Prostate gland (tissue), 2 donors: ENCODE measurements at regions not wholly inside any gene's neighbourhood (a gene's known extent, or its start where the extent isn't known, plus 50 kb on each side); places are given as distances from the start of the nearest gene placed in this dataset.

Source experiments
- CTCF ChIP-seq, 4 experiments: fragments of 200-600 bp in 2 of 4; fragments of 450-650 bp in 2 of 4; sonication (generic) in 2 of 4; IDR thresholded peaks; 1 replicate in 3 of 4; 2 replicates in 1 of 4; pipeline ENCODE4 v1.5.1; 2016 to 2019; ENCODE audit warnings: antibody characterized with exemption in 4 of 4, mild to moderate bottlenecking in 2 of 4, moderate library complexity in 2 of 4
- POLR2AphosphoS5 ChIP-seq: sonication (generic); formaldehyde crosslinking; IDR thresholded peaks from one replicate; pipeline ENCODE4 v1.6.1; 2017; ENCODE audit warnings: antibody characterized with exemption

GRCh38 chr12:65602253-65602609 lies 222.1 kb upstream of the HMGA2 start:
- TF ChIP-seq CTCF (IDR thresholded peaks at IDR 0.05) (no peak), POLR2AphosphoS5 (no peak)
